ENCODE measurements at regions not wholly inside any gene's neighbourhood (a gene's known extent, or its start where the extent isn't known, plus 50 kb on each side); places are given as distances from the start of the nearest gene placed in this dataset.

DNA sequence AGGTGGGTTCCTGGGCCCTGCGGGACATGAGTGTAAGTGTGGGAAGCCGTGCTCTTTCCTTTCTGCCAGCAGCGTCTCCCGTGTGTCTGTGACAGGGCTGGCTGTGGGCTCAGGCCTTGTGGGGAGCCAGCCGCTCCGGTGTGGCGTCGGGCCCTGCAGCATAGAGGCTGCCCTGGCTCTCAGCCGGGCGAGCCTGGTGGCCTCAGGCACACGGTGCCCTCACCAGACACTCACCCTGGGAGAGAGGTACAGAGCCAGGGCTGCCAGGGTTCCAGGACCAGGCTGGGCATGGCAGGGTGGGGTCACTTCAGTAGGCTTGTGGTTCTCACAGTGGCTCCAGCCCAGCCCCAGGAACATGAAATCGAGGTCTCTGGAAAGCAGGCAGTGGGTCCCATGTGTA, 324.8 kb downstream of the TEX29 start:
- intact Hi-C loops (cut with micrococcal nuclease; ENCODE audit: unreplicated experiment): no loop called here
- H3K4me3 ChIP-seq (ENCODE audit: low read depth, low read length, poor library complexity, severe bottlenecking): no peak overlapping the region
- no peaks in the 10 kb centered on the region for H4K20me1 ChIP-seq (ENCODE audit: insufficient read depth, low read length)
- no peak overlapping the region for H2AFZ ChIP-seq (ENCODE audit: low read length)
- no peak overlapping the region for H3K27ac ChIP-seq (ENCODE audit: low read depth, low read length, poor library complexity, severe bottlenecking)
- H3K4me2 ChIP-seq (ENCODE audit: low read length): no peak overlapping the region
- H3K9me2 ChIP-seq (ENCODE audit: insufficient read depth, low read length): no peaks in the 10 kb centered on the region
- no peaks in the 10 kb centered on the region for H3K36me3 ChIP-seq (ENCODE audit: insufficient read depth, low read length)
- POLR2A ChIA-PET: no interaction called here
- H3K79me2 ChIP-seq (ENCODE audit: insufficient read depth, low read depth, low read length): no peaks in the 10 kb centered on the region
- no TSS peak for BruUV-seq (replicated peaks)
- CTCF ChIA-PET (ENCODE audit: unreplicated experiment): no interaction called here
- no peak for DNase-seq (ENCODE audit: low spot score)
- TF ChIP-seq, protein P1, sequence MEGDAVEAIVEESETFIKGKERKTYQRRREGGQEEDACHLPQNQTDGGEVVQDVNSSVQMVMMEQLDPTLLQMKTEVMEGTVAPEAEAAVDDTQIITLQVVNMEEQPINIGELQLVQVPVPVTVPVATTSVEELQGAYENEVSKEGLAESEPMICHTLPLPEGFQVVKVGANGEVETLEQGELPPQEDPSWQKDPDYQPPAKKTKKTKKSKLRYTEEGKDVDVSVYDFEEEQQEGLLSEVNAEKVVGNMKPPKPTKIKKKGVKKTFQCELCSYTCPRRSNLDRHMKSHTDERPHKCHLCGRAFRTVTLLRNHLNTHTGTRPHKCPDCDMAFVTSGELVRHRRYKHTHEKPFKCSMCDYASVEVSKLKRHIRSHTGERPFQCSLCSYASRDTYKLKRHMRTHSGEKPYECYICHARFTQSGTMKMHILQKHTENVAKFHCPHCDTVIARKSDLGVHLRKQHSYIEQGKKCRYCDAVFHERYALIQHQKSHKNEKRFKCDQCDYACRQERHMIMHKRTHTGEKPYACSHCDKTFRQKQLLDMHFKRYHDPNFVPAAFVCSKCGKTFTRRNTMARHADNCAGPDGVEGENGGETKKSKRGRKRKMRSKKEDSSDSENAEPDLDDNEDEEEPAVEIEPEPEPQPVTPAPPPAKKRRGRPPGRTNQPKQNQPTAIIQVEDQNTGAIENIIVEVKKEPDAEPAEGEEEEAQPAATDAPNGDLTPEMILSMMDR (conservative IDR thresholded peaks at IDR 0.05; ENCODE audit: low read length): no peak
- no peak for TF ChIP-seq EZH2phosphoT487 (IDR thresholded peaks at IDR 0.05; ENCODE audit: borderline replicate concordance, low read depth, low read length)
- no peaks in the 10 kb centered on the region for H3K4me1 ChIP-seq (ENCODE audit: insufficient read depth, low read length, poor library complexity, severe bottlenecking)
- H3K9me3 ChIP-seq (ENCODE audit: low read length): no peaks in the 10 kb centered on the region

DNA sequence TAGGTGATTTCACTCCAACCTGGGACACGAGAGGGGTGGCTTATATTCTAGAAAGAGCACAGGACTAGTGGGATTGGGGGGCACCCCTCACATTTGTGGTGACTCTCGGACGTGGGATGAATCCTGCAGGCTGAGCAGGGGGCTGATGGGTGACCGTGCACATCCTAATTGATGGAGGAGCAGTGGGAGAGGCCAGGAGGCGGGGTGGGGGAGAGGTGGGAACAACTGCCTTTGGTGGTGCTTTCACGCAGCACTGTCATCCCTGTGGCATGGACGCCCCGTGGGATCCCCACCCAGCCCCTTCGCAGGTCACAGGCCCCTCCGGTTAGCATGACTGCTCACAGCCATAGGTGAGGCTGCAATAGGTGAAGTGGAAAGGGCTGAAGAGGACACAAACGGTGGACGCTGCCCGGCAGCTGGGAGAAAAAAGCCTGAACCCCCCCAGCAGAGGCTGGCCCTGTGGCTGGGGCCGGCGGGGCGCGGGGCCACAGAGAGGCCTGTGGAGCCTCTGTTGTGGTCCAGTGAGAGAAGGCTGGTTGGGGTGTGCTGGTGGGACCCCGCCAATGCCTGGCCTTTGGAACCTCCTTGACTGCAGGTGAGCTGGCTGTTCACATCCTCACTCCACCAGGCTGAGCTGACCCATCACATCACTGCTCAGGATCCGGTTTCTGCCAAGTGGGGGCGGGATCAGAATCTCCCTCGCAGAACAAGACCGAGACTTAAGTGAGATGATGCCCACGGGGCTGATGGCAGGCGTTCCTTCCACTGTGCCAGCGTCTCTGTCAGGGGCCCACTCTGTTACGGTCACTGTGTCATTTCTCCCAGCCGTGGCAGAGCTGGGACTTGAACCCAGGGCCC, 325.4 kb downstream of the TEX29 start:
- DNase-seq (ENCODE audit: low spot score): no peak
- Histone ChIP-seq H3K36me3 (ENCODE audit: insufficient read depth, low read length) (no peaks in the 10 kb centered on the region), H3K4me2 (ENCODE audit: low read length) (no peak overlapping the region), H3K4me3 (ENCODE audit: low read depth, low read length, poor library complexity, severe bottlenecking) (no peak overlapping the region), H2AFZ (ENCODE audit: low read length) (no peak overlapping the region), H3K4me1 (ENCODE audit: insufficient read depth, low read length, poor library complexity, severe bottlenecking) (no peaks in the 10 kb centered on the region), H3K79me2 (ENCODE audit: insufficient read depth, low read depth, low read length) (no peaks in the 10 kb centered on the region), H4K20me1 (ENCODE audit: insufficient read depth, low read length) (no peaks in the 10 kb centered on the region), H3K27ac (ENCODE audit: low read depth, low read length, poor library complexity, severe bottlenecking) (no peak overlapping the region), H3K9me2 (ENCODE audit: insufficient read depth, low read length) (no peaks in the 10 kb centered on the region), H3K9me3 (ENCODE audit: low read length) (no peaks in the 10 kb centered on the region)
- BruUV-seq (replicated peaks): no TSS peak
- ChIA-PET CTCF (ENCODE audit: unreplicated experiment) (no interaction called here), POLR2A (no interaction called here)
- TF ChIP-seq, protein P1 (conservative IDR thresholded peaks at IDR 0.05; ENCODE audit: low read length): no peak
- TF ChIP-seq EZH2phosphoT487 (IDR thresholded peaks at IDR 0.05; ENCODE audit: borderline replicate concordance, low read depth, low read length): no peak
- intact Hi-C loops (cut with micrococcal nuclease; ENCODE audit: unreplicated experiment): no loop called here

- CTCF ChIA-PET (ENCODE audit: unreplicated experiment): no interaction called here
- Histone ChIP-seq H3K79me2 (ENCODE audit: insufficient read depth, low read depth, low read length) (no peaks in the 10 kb centered on the region), H3K27ac (ENCODE audit: low read depth, low read length, poor library complexity, severe bottlenecking) (no peak overlapping the region), H3K4me3 (ENCODE audit: low read depth, low read length, poor library complexity, severe bottlenecking) (no peak overlapping the region), H4K20me1 (ENCODE audit: insufficient read depth, low read length) (no peaks in the 10 kb centered on the region), H3K4me1 (ENCODE audit: insufficient read depth, low read length, poor library complexity, severe bottlenecking) (no peaks in the 10 kb centered on the region), H3K4me2 (ENCODE audit: low read length) (no peak overlapping the region), H2AFZ (ENCODE audit: low read length) (no peak overlapping the region), H3K9me2 (ENCODE audit: insufficient read depth, low read length) (no peaks in the 10 kb centered on the region), H3K36me3 (ENCODE audit: insufficient read depth, low read length) (no peaks in the 10 kb centered on the region), H3K9me3 (ENCODE audit: low read length) (no peaks in the 10 kb centered on the region)
- TF ChIP-seq EZH2phosphoT487 (IDR thresholded peaks at IDR 0.05; ENCODE audit: borderline replicate concordance, low read depth, low read length): no peak
- TF ChIP-seq, protein P1 (conservative IDR thresholded peaks at IDR 0.05; ENCODE audit: low read length): no peak
- no peak for DNase-seq (ENCODE audit: low spot score)
- POLR2A ChIA-PET: no interaction called here
- no TSS peak for BruUV-seq (replicated peaks)
- intact Hi-C loops (cut with micrococcal nuclease; ENCODE audit: unreplicated experiment): no loop called here
Observed at GRCh38 chr13:111646456-111646855, 326.0 kb downstream of the TEX29 start.
